Activated T-helper 9 cell treated with anti-CD3 and anti-CD28 coated beads, Interleukin-2, amount 50 U/mL, for 16 hours (primary cell): ENCODE measurements at regions not wholly inside any gene's neighbourhood (a gene's known extent, or its start where the extent isn't known, plus 50 kb on each side); places are given as distances from the start of the nearest gene placed in this dataset.

ENCODE experiments used
- DNase-seq: peaks from one replicate; pipeline ENCODE4 v3.0.0-alpha.2; 2020; ENCODE audit warnings: low read depth

DNA sequence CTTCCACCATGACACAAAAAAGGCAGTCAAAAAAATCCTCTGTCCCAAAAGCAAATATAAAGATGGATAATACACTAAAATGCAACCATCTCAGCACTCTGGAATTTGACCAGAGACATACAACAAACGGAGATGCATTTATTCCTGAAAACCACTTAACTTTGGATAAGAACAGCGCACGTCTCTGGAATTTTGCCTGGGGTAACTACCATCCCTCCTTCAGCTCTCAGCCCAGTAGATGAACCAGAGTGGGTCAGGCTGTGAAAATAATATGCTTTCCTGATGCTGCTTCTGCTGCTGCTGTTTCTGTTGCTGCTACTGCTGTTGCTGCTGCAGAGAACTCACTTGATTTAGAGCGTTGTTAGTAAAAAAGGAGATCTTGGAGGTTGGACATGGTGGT is 133.8 kb upstream of the ACVR2A start:
- DNase-seq = no peak

- DNase-seq = no peak
Observed at GRCh38 chr2:147709655-147710054, 135.2 kb upstream of the ACVR2A start.

GRCh38 chr2:147703171-147703570 is 141.7 kb upstream of the ACVR2A start:
- no peak for DNase-seq

- no peak for DNase-seq
Observed at GRCh38 chr2:147698166-147698565, 146.7 kb upstream of the ACVR2A start.

DNA sequence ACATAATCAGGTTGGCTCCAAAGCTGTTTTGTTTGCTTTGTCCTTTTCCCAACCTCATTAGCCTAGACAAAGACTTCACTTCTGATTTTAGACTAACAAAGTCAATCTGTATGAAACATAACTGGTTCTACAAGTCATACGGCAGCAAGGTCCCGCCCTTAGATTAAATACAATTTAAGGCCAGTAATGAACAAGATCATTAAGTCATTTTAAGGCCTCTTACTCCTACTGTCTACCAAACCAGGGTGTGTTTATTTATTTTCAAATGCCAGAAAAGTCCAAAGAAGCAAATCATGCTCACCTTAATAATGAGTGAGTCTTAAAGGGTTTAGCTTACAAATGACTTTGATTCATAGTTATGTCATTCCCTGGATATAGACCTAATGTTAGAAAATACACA is 148.4 kb upstream of the ACVR2A start:
- DNase-seq = no peak

DNA sequence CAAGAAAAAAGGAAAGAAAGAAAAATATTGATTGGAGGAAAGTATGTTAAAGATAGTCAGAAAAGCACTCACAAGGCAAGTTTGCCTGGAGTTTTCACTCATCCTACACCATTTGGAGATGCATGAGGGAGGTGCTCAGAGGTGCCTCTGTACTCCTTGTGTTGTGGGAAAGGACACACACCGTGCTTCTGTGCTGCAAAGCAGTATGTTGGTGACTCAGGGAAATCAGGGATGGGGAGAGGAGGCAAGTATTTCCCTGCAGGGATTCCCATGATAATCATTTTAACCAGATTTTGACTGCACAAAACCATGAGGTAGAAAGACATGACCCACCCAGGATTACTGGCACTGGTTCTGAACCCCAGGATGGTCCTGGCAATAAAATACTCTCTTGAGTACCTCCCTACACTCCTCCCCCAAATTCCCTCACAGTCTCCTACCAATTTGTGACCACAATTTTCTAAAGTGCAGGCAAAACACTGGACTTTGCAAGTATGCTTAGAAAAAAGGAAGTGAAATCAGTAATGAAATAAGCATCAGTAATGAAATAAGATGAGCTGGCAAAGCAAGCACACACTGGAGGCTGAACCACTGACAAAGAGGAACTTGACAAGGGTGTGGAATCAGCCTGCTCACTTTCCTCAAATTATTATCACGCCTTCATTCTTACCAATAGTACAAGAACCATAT is 155.5 kb upstream of the ACVR2A start:
- no peak for DNase-seq

DNA sequence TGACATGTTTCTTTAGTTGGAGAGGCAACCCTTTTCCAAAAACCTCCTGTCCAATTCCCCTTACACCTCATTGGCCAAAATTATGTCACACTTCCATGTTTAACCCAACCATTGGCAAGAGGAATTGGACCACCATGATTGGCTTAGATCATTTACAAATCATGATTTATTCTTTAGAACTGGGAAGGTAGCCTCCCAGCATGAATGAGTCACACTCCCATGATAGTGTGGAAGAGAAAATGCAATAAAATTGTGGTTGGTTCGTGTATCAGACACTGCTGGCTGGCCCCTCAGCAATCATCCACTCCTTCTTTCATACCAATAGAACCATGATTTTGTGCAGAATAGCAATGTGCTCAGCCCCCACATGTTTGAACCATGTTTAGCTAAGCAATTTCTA is 156.6 kb upstream of the ACVR2A start:
- DNase-seq = no peak

- no peak for DNase-seq
Observed at GRCh38 chr2:147686365-147686764, 158.5 kb upstream of the ACVR2A start.

GRCh38 chr2:147684903-147685302 is 159.9 kb upstream of the ACVR2A start:
- no peak for DNase-seq

GRCh38 chr2:147683380-147683779 is 161.4 kb upstream of the ACVR2A start:
- DNase-seq = no peak

- no peak for DNase-seq
Observed at GRCh38 chr2:147681093-147681492, 163.7 kb upstream of the ACVR2A start.

DNA sequence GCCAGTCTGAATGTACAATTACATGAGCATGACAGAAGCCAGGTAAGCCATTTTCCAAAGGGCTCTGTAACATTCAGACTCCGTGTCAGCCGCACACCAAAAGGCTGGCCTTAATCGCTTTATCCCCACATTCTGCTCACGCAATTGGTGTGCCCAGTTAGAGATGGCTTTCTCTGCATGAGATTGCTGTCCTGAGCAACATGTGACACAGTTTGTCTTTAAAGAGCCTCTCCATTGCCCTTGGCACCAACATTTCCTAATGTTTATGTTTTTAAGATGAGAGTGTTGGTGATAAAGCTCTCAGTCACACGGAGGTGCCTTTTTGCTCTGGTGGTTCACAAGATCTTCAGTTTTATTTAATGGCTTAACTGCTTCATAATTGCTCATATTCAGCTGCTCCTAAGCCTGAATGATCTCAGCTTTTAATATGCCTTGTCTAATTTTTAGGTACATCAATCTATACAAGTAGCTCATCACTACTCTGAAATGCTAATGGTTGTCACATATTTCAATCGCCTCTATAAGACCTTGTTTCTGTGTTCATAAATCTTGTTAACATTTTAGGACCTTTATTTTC is 164.8 kb upstream of the ACVR2A start:
- DNase-seq = no peak

- no peak for DNase-seq
Observed at GRCh38 chr2:147679191-147679954, 165.5 kb upstream of the ACVR2A start.

GRCh38 chr2:147665105-147665504 is 179.7 kb upstream of the ACVR2A start:
- DNase-seq = no peak

- no peak for DNase-seq
Observed at GRCh38 chr2:147663962-147664361, 180.9 kb upstream of the ACVR2A start.

- no peak for DNase-seq
Observed at GRCh38 chr2:147663153-147663961, 181.5 kb upstream of the ACVR2A start.

GRCh38 chr2:147662221-147662620 is 182.6 kb upstream of the ACVR2A start:
- DNase-seq = no peak

DNA sequence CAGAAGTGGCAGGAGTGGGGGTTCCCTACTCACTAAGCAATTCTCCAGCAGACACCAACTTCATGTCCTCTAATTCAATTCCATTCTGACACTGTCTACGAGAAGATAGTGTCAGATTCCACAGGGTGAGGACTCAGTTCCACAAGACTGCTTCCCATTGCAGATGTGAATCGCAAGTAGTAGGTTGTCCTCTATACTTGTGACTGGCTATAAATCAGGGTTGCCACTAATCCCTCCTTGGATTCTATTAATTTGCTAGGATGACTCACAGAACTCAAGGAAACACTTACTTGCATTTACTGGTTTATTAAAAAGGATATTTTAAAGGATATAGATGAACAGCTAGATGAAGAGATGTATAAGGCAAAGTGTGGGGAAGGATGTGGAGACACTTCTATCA is 184.1 kb upstream of the ACVR2A start:
- no peak for DNase-seq

DNA sequence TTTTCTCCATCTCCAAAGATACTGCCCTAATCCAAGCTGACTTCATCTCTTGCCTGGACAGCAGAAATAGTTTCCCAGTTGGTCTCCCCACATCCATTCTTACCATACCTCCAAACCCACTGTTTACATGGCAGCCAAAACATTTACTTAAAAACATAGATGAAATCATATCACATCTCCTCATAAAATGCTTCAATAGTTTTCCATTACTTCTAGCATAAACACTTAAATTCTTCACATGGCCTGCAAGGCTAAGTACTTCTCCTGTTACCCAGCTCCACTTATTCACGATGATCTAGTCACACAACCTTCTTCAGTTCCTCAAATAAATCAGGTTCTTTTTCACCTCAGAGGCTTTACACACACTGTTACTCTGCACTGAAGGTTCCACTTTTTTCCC is 185.8 kb upstream of the ACVR2A start:
- DNase-seq = no peak

DNA sequence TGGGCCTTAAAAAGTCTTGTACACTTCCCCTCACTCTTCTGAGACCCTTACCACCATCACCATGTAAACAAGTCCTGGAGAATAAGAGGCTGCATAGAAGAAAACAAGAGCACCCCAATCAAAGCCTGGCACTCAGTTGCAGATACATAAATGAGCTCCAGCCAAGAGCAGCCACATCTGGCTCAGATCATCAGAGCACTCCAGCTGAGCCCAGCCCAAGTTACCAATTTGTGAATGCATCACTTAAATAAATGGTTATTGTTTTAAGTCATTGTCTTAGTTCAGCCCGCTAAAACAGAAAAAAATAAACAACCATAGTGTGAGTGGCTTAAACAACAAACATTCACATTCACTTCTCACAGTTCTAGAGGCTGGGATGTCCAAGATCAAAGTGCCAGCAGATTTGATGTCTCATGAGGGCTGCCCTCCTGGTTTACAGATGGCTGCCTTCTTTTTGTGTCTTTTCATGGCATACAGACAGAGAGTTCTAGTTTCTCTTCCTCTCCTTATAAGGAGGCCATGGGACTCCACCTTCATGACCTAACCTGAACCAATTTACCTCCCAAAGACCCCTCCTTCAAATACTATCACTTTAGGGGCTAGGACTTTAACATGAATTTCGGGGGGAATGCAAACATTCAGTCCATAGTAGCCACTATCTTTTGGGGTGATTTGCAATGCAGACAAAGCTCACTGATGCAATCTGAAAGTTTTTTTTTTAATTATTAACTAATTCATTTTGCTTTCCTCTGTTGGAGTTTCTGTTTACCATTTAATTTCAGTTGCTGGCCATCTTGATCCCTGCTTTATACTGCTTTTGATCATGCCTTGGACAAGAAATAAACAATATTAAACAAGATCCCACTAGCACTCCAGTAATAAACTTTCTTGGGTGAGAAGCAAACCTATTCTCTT is 187.5 kb upstream of the ACVR2A start:
- DNase-seq = no peak

DNA sequence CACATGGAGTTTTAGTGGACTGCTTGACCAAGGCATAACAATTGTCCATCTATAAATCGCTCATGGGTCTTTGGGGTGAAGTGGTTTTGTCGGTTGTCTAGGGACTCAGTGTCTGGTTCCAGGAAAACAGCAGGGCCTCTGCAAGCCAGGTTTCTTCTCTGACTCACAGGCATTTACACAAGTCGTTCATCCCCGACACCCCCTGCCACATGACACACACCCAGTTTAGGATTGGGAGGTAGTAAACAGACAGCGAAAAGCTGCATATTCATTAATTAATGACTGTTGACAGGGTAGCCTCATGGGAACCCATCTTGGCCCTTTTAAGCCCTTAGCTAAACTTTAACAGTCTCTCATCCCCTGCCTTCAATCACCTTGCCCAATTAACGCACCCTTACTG is 194.8 kb upstream of the ACVR2A start:
- no peak for DNase-seq

DNA sequence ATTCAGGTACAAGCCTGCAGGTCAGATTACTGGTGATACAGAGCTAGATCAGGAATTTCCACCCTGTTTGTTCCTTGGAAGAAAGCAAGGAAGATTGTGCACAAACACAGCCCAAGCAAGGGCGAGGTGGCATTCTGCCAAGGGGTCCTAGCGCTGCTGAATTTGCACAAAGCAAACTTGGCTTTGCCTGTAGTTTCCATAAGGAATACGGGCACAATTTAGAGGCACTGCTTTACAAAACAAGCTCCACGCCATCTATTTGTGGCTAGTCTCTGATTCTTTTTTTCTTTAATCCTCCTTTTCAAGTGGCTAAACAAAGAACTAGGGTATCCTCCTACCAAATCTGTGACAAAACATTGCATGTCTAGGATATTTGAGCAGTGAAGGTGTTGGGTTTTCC is 195.5 kb upstream of the ACVR2A start:
- DNase-seq = no peak
